ENCODE measurements at regions not wholly inside any gene's neighbourhood (a gene's known extent, or its start where the extent isn't known, plus 50 kb on each side); places are given as distances from the start of the nearest gene placed in this dataset.

DNA sequence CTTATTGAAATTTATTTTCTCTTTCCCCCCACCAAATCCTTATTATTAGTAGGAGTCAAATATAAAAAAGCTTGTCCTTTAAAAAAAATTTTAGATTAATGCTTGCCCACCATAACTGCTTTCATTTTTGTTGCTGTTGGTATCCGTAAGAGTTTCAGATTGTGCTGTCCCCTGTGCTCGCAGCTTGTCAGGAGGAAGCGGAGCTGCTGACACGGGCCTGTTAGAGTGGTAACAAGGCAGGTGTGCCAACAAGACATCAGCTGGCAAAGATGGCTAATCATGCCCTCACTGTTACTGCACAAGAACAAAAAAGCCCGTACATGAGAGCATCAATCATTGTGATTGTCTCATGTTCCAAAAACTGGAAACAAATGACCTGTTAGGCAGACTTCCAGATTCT lies 148.4 kb downstream of the ALG10B start:
- no peaks in the 10 kb centered on the region for H3K4me1 Mint-ChIP-seq (ENCODE audit: low read depth)
- H3K4me1 ChIP-seq (ENCODE audit: insufficient read depth, low read length), result no peaks in the 10 kb centered on the region
- no peak overlapping the region for H3K4me3 Mint-ChIP-seq
- ATAC-seq (ENCODE audit: poor library complexity), result no peak
- no peaks in the 10 kb centered on the region for H3K36me3 ChIP-seq (ENCODE audit: insufficient read depth, low read length)
- ChIA-PET POLR2A (no interaction called here), CTCF (no interaction called here)
- no peak overlapping the region for H3K4me3 ChIP-seq (ENCODE audit: low read length)
- no peak overlapping the region for H3K27ac ChIP-seq (ENCODE audit: low read depth in 1 of 2, low read length in 2 of 2)
- DNase-seq, result no peak
- no peaks in the 10 kb centered on the region for H3K27me3 ChIP-seq (ENCODE audit: control insufficient read depth in 1 of 2, insufficient read depth in 2 of 2, low read length in 2 of 2)
- H3K9me3 ChIP-seq (ENCODE audit: control insufficient read depth in 1 of 2, insufficient read depth in 1 of 2, low read length in 2 of 2), result no peaks in the 10 kb centered on the region
- intact Hi-C loops (cut with DNase I, micrococcal nuclease), result no loop called here
- peaks cover 5% of the 10 kb centered on the region for H3K9me3 Mint-ChIP-seq
- no peaks in the 10 kb centered on the region for H3K27me3 Mint-ChIP-seq
- no peaks in the 10 kb centered on the region for H3K36me3 Mint-ChIP-seq (ENCODE audit: low read depth)
- TF ChIP-seq, protein P1, sequence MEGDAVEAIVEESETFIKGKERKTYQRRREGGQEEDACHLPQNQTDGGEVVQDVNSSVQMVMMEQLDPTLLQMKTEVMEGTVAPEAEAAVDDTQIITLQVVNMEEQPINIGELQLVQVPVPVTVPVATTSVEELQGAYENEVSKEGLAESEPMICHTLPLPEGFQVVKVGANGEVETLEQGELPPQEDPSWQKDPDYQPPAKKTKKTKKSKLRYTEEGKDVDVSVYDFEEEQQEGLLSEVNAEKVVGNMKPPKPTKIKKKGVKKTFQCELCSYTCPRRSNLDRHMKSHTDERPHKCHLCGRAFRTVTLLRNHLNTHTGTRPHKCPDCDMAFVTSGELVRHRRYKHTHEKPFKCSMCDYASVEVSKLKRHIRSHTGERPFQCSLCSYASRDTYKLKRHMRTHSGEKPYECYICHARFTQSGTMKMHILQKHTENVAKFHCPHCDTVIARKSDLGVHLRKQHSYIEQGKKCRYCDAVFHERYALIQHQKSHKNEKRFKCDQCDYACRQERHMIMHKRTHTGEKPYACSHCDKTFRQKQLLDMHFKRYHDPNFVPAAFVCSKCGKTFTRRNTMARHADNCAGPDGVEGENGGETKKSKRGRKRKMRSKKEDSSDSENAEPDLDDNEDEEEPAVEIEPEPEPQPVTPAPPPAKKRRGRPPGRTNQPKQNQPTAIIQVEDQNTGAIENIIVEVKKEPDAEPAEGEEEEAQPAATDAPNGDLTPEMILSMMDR (IDR thresholded peaks at IDR 0.05), result no peak
- H3K27ac Mint-ChIP-seq, result no peak overlapping the region

DNA sequence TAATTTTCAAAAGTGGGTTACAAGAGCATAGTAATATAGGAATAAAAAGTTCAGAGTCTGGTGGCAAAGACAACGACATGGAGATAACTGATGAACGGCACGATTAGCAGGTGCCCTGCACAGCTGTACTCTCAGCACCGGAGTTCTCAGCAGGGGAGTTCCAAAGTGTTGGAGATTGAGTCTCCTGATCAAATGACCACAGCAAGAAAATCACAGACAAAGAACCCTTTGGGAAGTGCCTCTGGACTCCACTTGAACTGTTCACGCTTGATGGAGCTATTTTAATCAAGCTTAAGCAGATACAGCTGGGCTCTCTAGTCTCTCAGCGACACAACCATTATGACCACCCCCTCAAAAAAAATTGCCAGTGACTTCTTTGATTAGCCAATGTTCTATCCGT lies 153.1 kb downstream of the ALG10B start:
- H3K27me3 Mint-ChIP-seq, result no peaks in the 10 kb centered on the region
- peaks cover 7% of the 10 kb centered on the region for H3K9me3 Mint-ChIP-seq

DNA sequence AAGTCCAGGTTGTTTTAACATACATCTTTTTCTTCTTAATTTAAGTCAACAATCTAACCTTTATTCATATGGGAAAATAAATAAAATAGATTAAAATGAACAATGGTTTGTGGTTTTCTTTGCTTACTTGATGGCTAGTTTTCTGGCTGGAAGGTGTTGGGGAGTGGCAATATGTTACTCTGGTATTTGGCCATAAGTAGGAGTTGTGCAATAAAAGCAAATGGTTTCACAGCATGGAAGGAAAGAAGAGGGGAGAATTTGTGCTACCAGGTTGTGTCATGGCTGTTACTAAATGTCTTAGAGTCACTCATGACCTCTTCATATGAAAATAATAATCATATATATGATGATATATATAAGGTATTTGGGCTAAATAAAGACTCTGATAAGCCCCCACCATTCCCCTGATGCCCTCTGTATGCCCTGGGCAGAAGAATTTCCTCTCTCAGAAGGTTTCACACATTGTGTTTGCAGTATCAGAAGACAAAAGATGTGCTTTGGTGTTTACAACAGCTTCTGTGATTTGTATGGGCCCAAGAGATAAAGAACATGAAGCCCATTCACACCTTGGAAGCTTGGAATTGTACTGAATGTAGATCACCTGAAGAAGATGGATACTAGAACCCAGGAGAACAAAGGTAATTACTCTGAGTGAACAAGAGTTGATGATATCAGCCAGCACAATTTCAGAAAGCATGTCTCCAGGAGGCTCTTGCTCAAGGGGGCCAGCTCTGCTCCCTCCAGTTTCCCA lies 160.9 kb downstream of the ALG10B start:
- DNase-seq, result no peak
- Mint-ChIP-seq H3K36me3 (ENCODE audit: low read depth) (no peaks in the 10 kb centered on the region), H3K9me3 (peaks cover 10% of the 10 kb centered on the region), H3K4me3 (no peak overlapping the region), H3K4me1 (ENCODE audit: low read depth) (no peaks in the 10 kb centered on the region), H3K27me3 (no peaks in the 10 kb centered on the region), H3K27ac (no peak overlapping the region)
- Histone ChIP-seq H3K27me3 (ENCODE audit: control insufficient read depth in 1 of 2, insufficient read depth in 2 of 2, low read length in 2 of 2) (no peaks in the 10 kb centered on the region), H3K4me3 (ENCODE audit: low read length) (no peak overlapping the region), H3K36me3 (ENCODE audit: insufficient read depth, low read length) (no peaks in the 10 kb centered on the region), H3K4me1 (ENCODE audit: insufficient read depth, low read length) (no peaks in the 10 kb centered on the region), H3K27ac (ENCODE audit: low read depth in 1 of 2, low read length in 2 of 2) (no peak overlapping the region), H3K9me3 (ENCODE audit: control insufficient read depth in 1 of 2, insufficient read depth in 1 of 2, low read length in 2 of 2) (no peaks in the 10 kb centered on the region)
- ATAC-seq (ENCODE audit: poor library complexity), result no peak
- intact Hi-C loops (cut with DNase I, micrococcal nuclease), result no loop called here
- ChIA-PET CTCF (no interaction called here), POLR2A (no interaction called here)
- TF ChIP-seq, protein P1 (IDR thresholded peaks at IDR 0.05), result no peak

More for the DNA sequence above, 153.1 kb downstream of the ALG10B start:
- H3K27ac Mint-ChIP-seq, result no peak overlapping the region
- Histone ChIP-seq H3K4me3 (ENCODE audit: low read length) (no peak overlapping the region), H3K36me3 (ENCODE audit: insufficient read depth, low read length) (no peaks in the 10 kb centered on the region), H3K9me3 (ENCODE audit: control insufficient read depth in 1 of 2, insufficient read depth in 1 of 2, low read length in 2 of 2) (no peaks in the 10 kb centered on the region), H3K4me1 (ENCODE audit: insufficient read depth, low read length) (no peaks in the 10 kb centered on the region), H3K27me3 (ENCODE audit: control insufficient read depth in 1 of 2, insufficient read depth in 2 of 2, low read length in 2 of 2) (no peaks in the 10 kb centered on the region), H3K27ac (ENCODE audit: low read depth in 1 of 2, low read length in 2 of 2) (no peak overlapping the region)
- no peak overlapping the region for H3K4me3 Mint-ChIP-seq
- ChIA-PET CTCF (no interaction called here), POLR2A (no interaction called here)
- no peaks in the 10 kb centered on the region for H3K36me3 Mint-ChIP-seq (ENCODE audit: low read depth)
- H3K4me1 Mint-ChIP-seq (ENCODE audit: low read depth), result no peaks in the 10 kb centered on the region
- DNase-seq (no peak), ATAC-seq (ENCODE audit: poor library complexity) (no peak)
- TF ChIP-seq, protein P1 (IDR thresholded peaks at IDR 0.05), result no peak
- intact Hi-C loops (cut with DNase I, micrococcal nuclease), result no loop called here

All from CD4-positive, alpha-beta T cell (primary cell).